ENCODE measurements at regions not wholly inside any gene's neighbourhood (a gene's known extent, or its start where the extent isn't known, plus 50 kb on each side); places are given as distances from the start of the nearest gene placed in this dataset.

- H3K27ac Mint-ChIP-seq (ENCODE audit: unreplicated experiment): no peak overlapping the region
- H3K4me1 ChIP-seq (ENCODE audit: insufficient read depth, low read length): peaks cover 13% of the 10 kb centered on the region
- H3K27me3 ChIP-seq (ENCODE audit: insufficient read depth, low read length): peaks cover 23% of the 10 kb centered on the region
- no peak overlapping the region for H3K4me3 ChIP-seq (ENCODE audit: insufficient read depth, low read depth, low read length)
- H3K36me3 ChIP-seq (ENCODE audit: insufficient read depth, low read length): no peaks in the 10 kb centered on the region
- FAIRE-seq: no peak
- no peak overlapping the region for H3K27ac ChIP-seq (ENCODE audit: low read depth, low read length)
- TF ChIP-seq EZH2 (IDR thresholded peaks at IDR 0.05; ENCODE audit: insufficient read depth, low read length) (no peak), CTCF (IDR thresholded peaks at IDR 0.05; ENCODE audit: insufficient read depth, low read depth, low read length) (no peak)
- peaks cover 12% of the 10 kb centered on the region for H3K4me1 Mint-ChIP-seq (ENCODE audit: low read depth, unreplicated experiment)
- no peaks in the 10 kb centered on the region for H3K9me3 ChIP-seq (ENCODE audit: insufficient read depth, low read depth, low read length)
- no peak overlapping the region for H3K4me2 ChIP-seq (ENCODE audit: low read length)
- peaks cover 33% of the 10 kb centered on the region for H3K79me2 ChIP-seq (ENCODE audit: insufficient read depth, low read length)
- no peak overlapping the region for H3K9ac ChIP-seq (ENCODE audit: low read length)
- no peak overlapping the region for H2AFZ ChIP-seq (ENCODE audit: low read depth, low read length)
- H3K4me3 Mint-ChIP-seq (ENCODE audit: unreplicated experiment): peak overlapping the region; percentile 52
- DNase-seq (ENCODE audit: low read depth): no peak
- peaks cover 33% of the 10 kb centered on the region for H4K20me1 ChIP-seq (ENCODE audit: insufficient read depth, low read length)
- H3K36me3 Mint-ChIP-seq (ENCODE audit: low read depth, unreplicated experiment): peaks cover 1% of the 10 kb centered on the region
- peaks cover 3% of the 10 kb centered on the region for H3K9me3 Mint-ChIP-seq (ENCODE audit: unreplicated experiment)
- peaks cover 25% of the 10 kb centered on the region for H3K27me3 Mint-ChIP-seq (ENCODE audit: low read depth, unreplicated experiment)
These were observed 399.8 kb downstream of the SHQ1 start for GRCh38 chr3:72448375-72448823.

- H3K4me3 Mint-ChIP-seq (ENCODE audit: unreplicated experiment): peak overlapping the region; percentile 78
- H2AFZ ChIP-seq (ENCODE audit: low read depth, low read length): peak overlapping the region; percentile 75
- H3K9me3 Mint-ChIP-seq (ENCODE audit: unreplicated experiment): peaks cover 3% of the 10 kb centered on the region
- H4K20me1 ChIP-seq (ENCODE audit: insufficient read depth, low read length): peaks cover 44% of the 10 kb centered on the region
- H3K4me2 ChIP-seq (ENCODE audit: low read length): peak overlapping the region; percentile 82
- H3K4me3 ChIP-seq (ENCODE audit: insufficient read depth, low read depth, low read length): peak overlapping the region; percentile 45
- H3K9me3 ChIP-seq (ENCODE audit: insufficient read depth, low read depth, low read length): no peaks in the 10 kb centered on the region
- H3K36me3 ChIP-seq (ENCODE audit: insufficient read depth, low read length): no peaks in the 10 kb centered on the region
- H3K9ac ChIP-seq (ENCODE audit: low read length): peak overlapping the region; percentile 38
- DNase-seq (ENCODE audit: low read depth) (peak; percentile 66), FAIRE-seq (no peak)
- peaks cover 13% of the 10 kb centered on the region for H3K4me1 ChIP-seq (ENCODE audit: insufficient read depth, low read length)
- H3K4me1 Mint-ChIP-seq (ENCODE audit: low read depth, unreplicated experiment): peaks cover 14% of the 10 kb centered on the region
- H3K27me3 ChIP-seq (ENCODE audit: insufficient read depth, low read length): peaks cover 18% of the 10 kb centered on the region
- H3K27ac Mint-ChIP-seq (ENCODE audit: unreplicated experiment): peak overlapping the region; percentile 29
- no peak for TF ChIP-seq EZH2 (IDR thresholded peaks at IDR 0.05; ENCODE audit: insufficient read depth, low read length)
- TF ChIP-seq CTCF (IDR thresholded peaks at IDR 0.05; ENCODE audit: insufficient read depth, low read depth, low read length): no peak
- H3K36me3 Mint-ChIP-seq (ENCODE audit: low read depth, unreplicated experiment): peaks cover 1% of the 10 kb centered on the region
- H3K27me3 Mint-ChIP-seq (ENCODE audit: low read depth, unreplicated experiment): peaks cover 18% of the 10 kb centered on the region
- H3K79me2 ChIP-seq (ENCODE audit: insufficient read depth, low read length): peaks cover 44% of the 10 kb centered on the region
- peak overlapping the region; percentile 47 for H3K27ac ChIP-seq (ENCODE audit: low read depth, low read length)
These were observed 400.9 kb downstream of the SHQ1 start for GRCh38 chr3:72447059-72447946.

Data from astrocyte (in vitro differentiated cells and primary cell).